AG09309 (cell line): ENCODE measurements at regions not wholly inside any gene's neighbourhood (a gene's known extent, or its start where the extent isn't known, plus 50 kb on each side); places are given as distances from the start of the nearest gene placed in this dataset.

Experiments used
- DNase-seq: peaks from one replicate; pipeline ENCODE4 v3.0.0-alpha.2; 2010; ENCODE audit warnings: low read depth
- H3K4me3 ChIP-seq: 2 replicates; pipeline ENCODE4 v1.5.1; 2011; ENCODE audit warnings: mild to moderate bottlenecking, low read depth, low read length, moderate library complexity; ENCODE audit not compliant: control insufficient read depth
- TF ChIP-seq, protein P1 (sequence below): IDR thresholded peaks from 2 replicates; pipeline ENCODE4 v1.5.1; 2011; ENCODE audit warnings: mild to moderate bottlenecking, low read depth, low read length, inconsistent platforms; ENCODE audit not compliant: insufficient read depth, control insufficient read depth; ENCODE audit errors: missing control alignments

DNA sequence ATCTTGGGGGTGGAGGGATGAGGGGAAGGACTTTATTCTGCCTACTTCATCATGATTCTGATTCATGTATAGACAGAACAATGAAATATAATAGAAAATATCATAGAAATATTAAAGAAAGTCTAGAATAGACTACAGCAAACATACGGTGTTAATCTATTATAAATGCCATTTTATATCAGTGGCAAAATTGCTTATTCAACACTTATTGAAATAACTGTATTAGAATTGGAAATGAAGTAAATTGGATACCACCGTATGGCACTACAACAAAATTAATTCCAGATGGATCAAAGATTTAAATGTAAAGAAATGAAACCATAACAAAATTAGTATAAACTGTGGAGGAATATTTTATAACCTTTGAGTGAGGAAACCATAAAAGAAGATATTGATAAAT is 213.3 kb upstream of the CTAGE1 start:
- no peak for DNase-seq
- H3K4me3 ChIP-seq = no peak overlapping the region
- TF ChIP-seq, protein P1, sequence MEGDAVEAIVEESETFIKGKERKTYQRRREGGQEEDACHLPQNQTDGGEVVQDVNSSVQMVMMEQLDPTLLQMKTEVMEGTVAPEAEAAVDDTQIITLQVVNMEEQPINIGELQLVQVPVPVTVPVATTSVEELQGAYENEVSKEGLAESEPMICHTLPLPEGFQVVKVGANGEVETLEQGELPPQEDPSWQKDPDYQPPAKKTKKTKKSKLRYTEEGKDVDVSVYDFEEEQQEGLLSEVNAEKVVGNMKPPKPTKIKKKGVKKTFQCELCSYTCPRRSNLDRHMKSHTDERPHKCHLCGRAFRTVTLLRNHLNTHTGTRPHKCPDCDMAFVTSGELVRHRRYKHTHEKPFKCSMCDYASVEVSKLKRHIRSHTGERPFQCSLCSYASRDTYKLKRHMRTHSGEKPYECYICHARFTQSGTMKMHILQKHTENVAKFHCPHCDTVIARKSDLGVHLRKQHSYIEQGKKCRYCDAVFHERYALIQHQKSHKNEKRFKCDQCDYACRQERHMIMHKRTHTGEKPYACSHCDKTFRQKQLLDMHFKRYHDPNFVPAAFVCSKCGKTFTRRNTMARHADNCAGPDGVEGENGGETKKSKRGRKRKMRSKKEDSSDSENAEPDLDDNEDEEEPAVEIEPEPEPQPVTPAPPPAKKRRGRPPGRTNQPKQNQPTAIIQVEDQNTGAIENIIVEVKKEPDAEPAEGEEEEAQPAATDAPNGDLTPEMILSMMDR = no peak

DNA sequence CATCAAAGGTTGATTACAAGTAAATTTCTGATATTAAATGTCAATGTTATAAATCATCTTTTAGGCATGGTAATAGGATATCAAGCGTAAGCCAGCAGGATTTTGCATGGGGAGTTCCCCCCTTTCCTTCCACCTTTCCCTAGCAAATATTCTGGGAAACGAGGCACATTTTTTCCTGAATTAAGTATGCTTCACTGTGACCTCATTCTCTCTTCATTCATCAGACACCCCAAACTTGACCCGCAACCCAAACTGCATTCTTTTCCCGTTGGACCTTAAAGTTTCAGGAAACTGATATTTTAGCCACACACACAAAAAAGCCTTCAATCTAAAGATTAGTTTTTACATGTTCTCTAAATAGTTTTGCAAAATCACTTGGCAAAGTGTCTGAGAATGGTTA is 214.5 kb upstream of the CTAGE1 start:
- DNase-seq = no peak
- TF ChIP-seq, protein P1 = no peak
- H3K4me3 ChIP-seq = no peak overlapping the region

DNA sequence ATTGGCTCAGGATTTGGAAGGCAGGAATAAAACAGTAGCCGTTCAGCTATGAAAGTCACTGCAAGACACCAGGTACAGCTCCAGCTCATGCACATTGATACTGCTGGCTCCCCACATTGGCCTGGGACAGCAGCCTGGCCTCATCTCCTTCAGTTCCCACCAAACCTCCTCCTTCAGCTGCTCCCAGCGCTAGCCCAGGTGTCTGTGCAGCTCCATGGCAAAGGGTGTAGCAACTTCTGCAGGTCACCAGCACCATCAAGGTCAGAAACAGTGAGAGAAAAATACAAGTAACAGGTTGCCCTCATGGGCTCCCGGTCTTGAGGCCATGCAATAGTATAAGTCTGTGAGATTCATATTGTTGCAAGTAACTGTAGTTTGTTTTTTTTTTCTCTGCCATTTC is 216.7 kb upstream of the CTAGE1 start:
- TF ChIP-seq, protein P1 = no peak
- H3K4me3 ChIP-seq = no peak overlapping the region
- no peak for DNase-seq

DNA sequence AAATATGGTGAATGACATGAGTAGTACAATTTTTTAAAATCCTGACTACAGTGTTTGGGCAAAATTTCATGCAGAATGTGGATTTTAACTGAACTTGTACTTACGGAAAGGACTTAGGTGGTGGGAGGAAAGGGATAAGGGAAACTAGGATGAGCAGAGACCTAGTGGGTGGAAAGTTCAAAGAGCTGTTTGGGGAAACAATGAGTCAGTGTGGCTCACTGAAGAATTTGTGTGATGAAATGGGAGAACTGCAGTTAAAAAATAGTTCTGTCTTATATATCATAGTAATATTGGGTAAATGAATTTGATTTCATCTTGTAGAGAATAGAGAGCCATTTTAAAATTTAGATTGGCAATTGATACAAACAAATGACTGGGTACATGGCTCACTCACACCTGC is 220.1 kb upstream of the CTAGE1 start:
- peak; percentile 79 for DNase-seq
- H3K4me3 ChIP-seq = no peak overlapping the region
- TF ChIP-seq, protein P1 = no peak

DNA sequence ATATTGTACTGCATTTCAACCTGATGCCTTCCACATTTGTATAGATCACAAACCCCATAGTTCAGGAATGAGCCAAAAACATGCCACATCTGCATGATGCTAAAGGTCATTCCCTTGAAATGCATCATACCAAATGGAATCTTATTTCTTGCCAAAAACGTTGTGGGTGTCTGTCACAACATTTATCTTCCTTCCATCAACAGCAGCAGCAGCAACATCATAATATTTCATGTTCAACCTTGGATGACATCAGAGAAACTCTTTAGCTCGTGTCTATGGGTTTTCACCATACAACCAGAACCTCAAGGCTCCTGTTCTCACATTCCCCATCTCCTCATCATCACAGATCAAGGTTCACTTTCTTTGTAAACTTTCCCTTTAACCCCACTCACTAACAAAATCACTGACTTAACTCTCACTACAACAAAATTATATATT is 221.3 kb upstream of the CTAGE1 start:
- no peak overlapping the region for H3K4me3 ChIP-seq
- TF ChIP-seq, protein P1 = no peak
- DNase-seq = peak; percentile 86

DNA sequence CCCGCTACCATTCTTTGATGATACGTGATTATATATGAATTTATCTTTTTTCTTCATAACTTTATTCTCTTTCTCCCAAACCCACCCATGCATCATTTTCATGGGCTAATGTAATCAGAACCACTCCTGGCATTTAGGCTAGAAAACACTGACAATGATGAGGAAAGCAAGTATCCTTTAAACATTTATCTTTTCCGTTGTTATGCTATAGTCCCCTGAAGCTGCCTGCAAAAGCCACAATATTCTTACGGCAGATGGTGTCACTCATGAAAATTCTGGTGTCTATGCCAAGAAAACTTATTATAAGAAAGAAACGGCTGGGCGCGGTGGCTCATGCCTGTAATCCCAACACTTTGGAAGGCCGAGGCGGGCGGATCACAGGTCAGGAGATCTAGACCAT is 221.8 kb upstream of the CTAGE1 start:
- TF ChIP-seq, protein P1 = no peak

DNA sequence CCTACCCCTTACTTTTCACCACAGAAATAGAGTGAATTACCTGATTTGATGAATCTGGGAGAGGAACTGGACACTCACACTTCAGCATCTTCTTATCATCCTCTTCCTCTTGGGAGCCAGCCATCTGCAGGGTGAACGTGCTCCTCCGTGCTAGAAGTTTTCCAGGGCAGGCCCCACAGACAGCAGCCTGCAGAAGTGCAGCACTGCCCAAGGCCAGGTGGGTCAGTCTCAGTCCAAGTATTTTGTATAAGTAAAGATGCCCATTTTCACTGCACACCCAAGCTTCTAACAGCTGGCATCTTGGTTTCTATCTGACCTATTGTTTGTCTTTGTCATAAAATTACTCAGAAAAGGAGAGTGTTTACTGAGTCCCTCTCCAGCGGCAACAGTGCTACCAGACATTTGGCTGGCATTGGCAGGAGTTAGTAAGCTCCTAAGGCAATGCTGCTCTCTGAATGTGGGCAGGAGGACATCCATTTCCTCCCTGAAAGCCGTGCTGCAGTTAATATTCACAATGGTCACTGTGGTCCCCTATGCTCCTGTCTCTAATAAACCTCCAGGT is 222.6 kb upstream of the CTAGE1 start:
- H3K4me3 ChIP-seq = no peak overlapping the region
- DNase-seq = no peak
- TF ChIP-seq, protein P1 = no peak

More for the DNA sequence above, 221.8 kb upstream of the CTAGE1 start:
- no peak for DNase-seq
- no peak overlapping the region for H3K4me3 ChIP-seq
